GM23338 (cell line): ENCODE measurements at regions not wholly inside any gene's neighbourhood (a gene's known extent, or its start where the extent isn't known, plus 50 kb on each side); places are given as distances from the start of the nearest gene placed in this dataset.

ENCODE experiments used
- ATAC-seq: fragments of 200-7000 bp; cut with Tn5 transposase; 3 replicates; pipeline ENCODE4 v1.9.1; 2020
- DNase-seq: peaks from one replicate; pipeline ENCODE4 v3.0.0-alpha.2; 2015; ENCODE audit warnings: low spot score
- H2AFZ ChIP-seq: fragments of 200-600 bp; sonication (generic); 2 replicates; pipeline ENCODE4 v1.8.0; 2016; ENCODE audit warnings: antibody characterized with exemption, mild to moderate bottlenecking, moderate library complexity
- H3F3A ChIP-seq: fragments of 200-600 bp; sonication (generic); replicated peaks from 2 replicates; pipeline ENCODE4 v1.8.0; 2017; ENCODE audit warnings: antibody characterized with exemption, mixed run types, low read depth
- H3K27ac ChIP-seq: fragments of 200-600 bp; sonication (generic); 2 replicates; pipeline ENCODE4 v1.6.1; 2016; ENCODE audit warnings: low read depth
- H3K27me3 ChIP-seq: fragments of 200-600 bp; sonication (generic); 2 replicates; pipeline ENCODE4 v1.8.0; 2016; ENCODE audit warnings: mild to moderate bottlenecking, mixed run types, moderate library complexity; ENCODE audit not compliant: insufficient read depth
- H3K36me3 ChIP-seq: fragments of 200-600 bp; sonication (generic); 2 replicates; pipeline ENCODE4 v1.8.0; 2016; ENCODE audit warnings: mild to moderate bottlenecking; ENCODE audit not compliant: insufficient read depth
- H3K4me1 ChIP-seq: fragments of 200-600 bp; sonication (generic); 2 replicates; pipeline ENCODE4 v1.8.0; 2016; ENCODE audit warnings: mild to moderate bottlenecking, moderate library complexity; ENCODE audit not compliant: insufficient read depth
- H3K4me2 ChIP-seq: fragments of 200-600 bp; sonication (generic); 2 replicates; pipeline ENCODE4 v1.7.1; 2017; ENCODE audit warnings: mixed run types
- H3K4me3 ChIP-seq: fragments of 200-600 bp; sonication (generic); 2 replicates; pipeline ENCODE4 v1.6.1; 2016; ENCODE audit warnings: mixed run types
- H3K79me2 ChIP-seq: fragments of 200-600 bp; sonication (generic); replicated peaks from 2 replicates; pipeline ENCODE4 v1.8.0; 2017; ENCODE audit warnings: mild to moderate bottlenecking; ENCODE audit not compliant: insufficient read depth
- H3K9me2 ChIP-seq: fragments of 200-600 bp; sonication (generic); 2 replicates; pipeline ENCODE4 v1.8.0; 2017; ENCODE audit not compliant: insufficient read depth
- H4K20me1 ChIP-seq: fragments of 200-600 bp; sonication (generic); replicated peaks from 2 replicates; pipeline ENCODE4 v1.8.0; 2017; ENCODE audit warnings: mild to moderate bottlenecking; ENCODE audit not compliant: insufficient read depth
- H3K27ac Mint-ChIP-seq: 2 replicates; pipeline ENCODE4 v1.8.0; 2020; ENCODE audit warnings: inconsistent platforms, mild to moderate bottlenecking, moderate library complexity, mixed read lengths
- H3K27me3 Mint-ChIP-seq: 3 replicates; pipeline ENCODE4 v1.8.0; 2022; ENCODE audit warnings: low read depth, mild to moderate bottlenecking, moderate library complexity, mixed read lengths, inconsistent platforms; ENCODE audit not compliant: insufficient read depth, poor library complexity
- H3K36me3 Mint-ChIP-seq: 3 replicates; pipeline ENCODE4 v1.8.0; 2021; ENCODE audit warnings: low read depth, mild to moderate bottlenecking, inconsistent platforms, moderate library complexity, mixed read lengths
- H3K4me1 Mint-ChIP-seq: 3 replicates; pipeline ENCODE4 v1.8.0; 2020; ENCODE audit warnings: mild to moderate bottlenecking, inconsistent platforms, mixed read lengths
- H3K4me3 Mint-ChIP-seq: 3 replicates; pipeline ENCODE4 v1.8.0; 2021; ENCODE audit warnings: moderate library complexity, mild to moderate bottlenecking, inconsistent platforms, mixed read lengths
- H3K9me3 Mint-ChIP-seq: 3 replicates; pipeline ENCODE4 v1.8.0; 2020; ENCODE audit warnings: moderate library complexity, mild to moderate bottlenecking, inconsistent platforms, mixed read lengths
- EZH2 ChIP-seq: fragments of 200-600 bp; sonication (generic); IDR thresholded peaks from one replicate; pipeline ENCODE4 v1.8.0; 2017; ENCODE audit warnings: antibody characterized with exemption, mild to moderate bottlenecking, low read depth; ENCODE audit not compliant: unreplicated experiment
- EZH2phosphoT487 ChIP-seq: fragments of 200-600 bp; sonication (generic); IDR thresholded peaks from one replicate; pipeline ENCODE4 v1.8.1; 2018; ENCODE audit warnings: antibody characterized with exemption; ENCODE audit not compliant: unreplicated experiment
- NANOG ChIP-seq: IDR thresholded peaks from 2 replicates; pipeline ENCODE4 v1.6.1; 2016; ENCODE audit warnings: antibody characterized with exemption, borderline replicate concordance
- POLR2AphosphoS5 ChIP-seq: IDR thresholded peaks from 2 replicates; pipeline ENCODE4 v1.6.1; 2016; ENCODE audit warnings: antibody characterized with exemption, low read depth
- ZNF114 ChIP-seq: fragments of 250-450 bp; sonication (Bioruptor Pico); IDR thresholded peaks from 2 replicates; pipeline ENCODE4 v1.5.0; 2020; ENCODE audit warnings: mild to moderate bottlenecking, moderate library complexity
- ZNF331 ChIP-seq: fragments of 250-450 bp; sonication (Bioruptor Pico); IDR thresholded peaks from 2 replicates; pipeline ENCODE4 v1.5.0; 2020; ENCODE audit warnings: low read depth, mild to moderate bottlenecking, moderate library complexity
- ZNF462 ChIP-seq: fragments of 250-450 bp; sonication (Bioruptor Pico); IDR thresholded peaks from 2 replicates; pipeline ENCODE4 v1.5.0; 2020; ENCODE audit warnings: mild to moderate bottlenecking, moderate library complexity
- TF ChIP-seq, protein P1 (sequence below): IDR thresholded peaks from 2 replicates; pipeline ENCODE4 v1.6.1; 2016; ENCODE audit warnings: antibody characterized with exemption
- TF ChIP-seq, protein P2 (sequence below), 2 experiments: fragments of 200-600 bp in 1 of 2; sonication (generic) in 1 of 2; conservative IDR thresholded peaks; 2 replicates each; pipeline versions ENCODE4 v1.5.1 to v1.6.1; 2016 to 2017; ENCODE audit warnings: antibody characterized with exemption in 2 of 2, low read depth in 2 of 2, mild to moderate bottlenecking in 2 of 2, moderate library complexity in 1 of 2
- TF ChIP-seq, protein P3 (sequence below): IDR thresholded peaks from one replicate; pipeline ENCODE4 v1.6.1; 2018; ENCODE audit warnings: antibody characterized with exemption; ENCODE audit not compliant: unreplicated experiment

DNA sequence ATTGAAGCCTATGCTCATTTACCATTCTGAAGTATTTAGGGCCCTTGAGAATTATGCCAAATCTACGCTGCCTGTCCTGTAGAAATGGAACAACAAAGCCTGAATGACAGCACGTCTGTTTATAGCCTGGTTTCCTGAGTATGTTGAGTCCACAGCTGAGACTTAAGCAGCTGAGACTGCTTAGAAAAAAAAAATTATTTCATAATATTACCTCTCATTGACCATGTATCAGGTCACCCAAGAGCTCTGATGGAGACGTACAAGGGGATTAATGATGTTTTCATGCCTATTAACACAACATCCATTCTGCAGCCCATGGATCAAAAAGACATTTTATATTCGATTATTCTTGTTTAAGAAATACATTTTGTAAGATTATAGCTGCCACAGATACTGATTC, 387.2 kb upstream of the NCAM2 start:
- DNase-seq (no peak), ATAC-seq (no peak)
- no peak overlapping the region for H3K4me3 ChIP-seq
- Mint-ChIP-seq H3K27me3 (peaks cover 26% of the 10 kb centered on the region), H3K36me3 (peaks cover under 1% of the 10 kb centered on the region; the same call in 1 of the 3 replicates), H3K27ac (no peak overlapping the region), H3K9me3 (peaks cover 11% of the 10 kb centered on the region), H3K4me1 (no peaks in the 10 kb centered on the region), H3K4me3 (no peak overlapping the region)
- no peaks in the 10 kb centered on the region for H3K79me2 ChIP-seq
- H3K27ac ChIP-seq: no peak overlapping the region
- peaks cover 44% of the 10 kb centered on the region for H3K27me3 ChIP-seq
- H3K4me1 ChIP-seq: no peaks in the 10 kb centered on the region
- H3K4me2 ChIP-seq: no peak overlapping the region
- TF ChIP-seq, protein P1, sequence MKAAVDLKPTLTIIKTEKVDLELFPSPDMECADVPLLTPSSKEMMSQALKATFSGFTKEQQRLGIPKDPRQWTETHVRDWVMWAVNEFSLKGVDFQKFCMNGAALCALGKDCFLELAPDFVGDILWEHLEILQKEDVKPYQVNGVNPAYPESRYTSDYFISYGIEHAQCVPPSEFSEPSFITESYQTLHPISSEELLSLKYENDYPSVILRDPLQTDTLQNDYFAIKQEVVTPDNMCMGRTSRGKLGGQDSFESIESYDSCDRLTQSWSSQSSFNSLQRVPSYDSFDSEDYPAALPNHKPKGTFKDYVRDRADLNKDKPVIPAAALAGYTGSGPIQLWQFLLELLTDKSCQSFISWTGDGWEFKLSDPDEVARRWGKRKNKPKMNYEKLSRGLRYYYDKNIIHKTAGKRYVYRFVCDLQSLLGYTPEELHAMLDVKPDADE: no peak
- TF ChIP-seq, protein P2, sequence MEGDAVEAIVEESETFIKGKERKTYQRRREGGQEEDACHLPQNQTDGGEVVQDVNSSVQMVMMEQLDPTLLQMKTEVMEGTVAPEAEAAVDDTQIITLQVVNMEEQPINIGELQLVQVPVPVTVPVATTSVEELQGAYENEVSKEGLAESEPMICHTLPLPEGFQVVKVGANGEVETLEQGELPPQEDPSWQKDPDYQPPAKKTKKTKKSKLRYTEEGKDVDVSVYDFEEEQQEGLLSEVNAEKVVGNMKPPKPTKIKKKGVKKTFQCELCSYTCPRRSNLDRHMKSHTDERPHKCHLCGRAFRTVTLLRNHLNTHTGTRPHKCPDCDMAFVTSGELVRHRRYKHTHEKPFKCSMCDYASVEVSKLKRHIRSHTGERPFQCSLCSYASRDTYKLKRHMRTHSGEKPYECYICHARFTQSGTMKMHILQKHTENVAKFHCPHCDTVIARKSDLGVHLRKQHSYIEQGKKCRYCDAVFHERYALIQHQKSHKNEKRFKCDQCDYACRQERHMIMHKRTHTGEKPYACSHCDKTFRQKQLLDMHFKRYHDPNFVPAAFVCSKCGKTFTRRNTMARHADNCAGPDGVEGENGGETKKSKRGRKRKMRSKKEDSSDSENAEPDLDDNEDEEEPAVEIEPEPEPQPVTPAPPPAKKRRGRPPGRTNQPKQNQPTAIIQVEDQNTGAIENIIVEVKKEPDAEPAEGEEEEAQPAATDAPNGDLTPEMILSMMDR (conservative IDR thresholded peaks at IDR 0.05; ENCODE audit: low read depth in 2 of 2): no peak
- no peak for TF ChIP-seq EZH2phosphoT487
- no peak for TF ChIP-seq NANOG
- TF ChIP-seq EZH2: no peak
- TF ChIP-seq ZNF331 (CRISPR knock-in tag): no peak
- TF ChIP-seq, protein P3, sequence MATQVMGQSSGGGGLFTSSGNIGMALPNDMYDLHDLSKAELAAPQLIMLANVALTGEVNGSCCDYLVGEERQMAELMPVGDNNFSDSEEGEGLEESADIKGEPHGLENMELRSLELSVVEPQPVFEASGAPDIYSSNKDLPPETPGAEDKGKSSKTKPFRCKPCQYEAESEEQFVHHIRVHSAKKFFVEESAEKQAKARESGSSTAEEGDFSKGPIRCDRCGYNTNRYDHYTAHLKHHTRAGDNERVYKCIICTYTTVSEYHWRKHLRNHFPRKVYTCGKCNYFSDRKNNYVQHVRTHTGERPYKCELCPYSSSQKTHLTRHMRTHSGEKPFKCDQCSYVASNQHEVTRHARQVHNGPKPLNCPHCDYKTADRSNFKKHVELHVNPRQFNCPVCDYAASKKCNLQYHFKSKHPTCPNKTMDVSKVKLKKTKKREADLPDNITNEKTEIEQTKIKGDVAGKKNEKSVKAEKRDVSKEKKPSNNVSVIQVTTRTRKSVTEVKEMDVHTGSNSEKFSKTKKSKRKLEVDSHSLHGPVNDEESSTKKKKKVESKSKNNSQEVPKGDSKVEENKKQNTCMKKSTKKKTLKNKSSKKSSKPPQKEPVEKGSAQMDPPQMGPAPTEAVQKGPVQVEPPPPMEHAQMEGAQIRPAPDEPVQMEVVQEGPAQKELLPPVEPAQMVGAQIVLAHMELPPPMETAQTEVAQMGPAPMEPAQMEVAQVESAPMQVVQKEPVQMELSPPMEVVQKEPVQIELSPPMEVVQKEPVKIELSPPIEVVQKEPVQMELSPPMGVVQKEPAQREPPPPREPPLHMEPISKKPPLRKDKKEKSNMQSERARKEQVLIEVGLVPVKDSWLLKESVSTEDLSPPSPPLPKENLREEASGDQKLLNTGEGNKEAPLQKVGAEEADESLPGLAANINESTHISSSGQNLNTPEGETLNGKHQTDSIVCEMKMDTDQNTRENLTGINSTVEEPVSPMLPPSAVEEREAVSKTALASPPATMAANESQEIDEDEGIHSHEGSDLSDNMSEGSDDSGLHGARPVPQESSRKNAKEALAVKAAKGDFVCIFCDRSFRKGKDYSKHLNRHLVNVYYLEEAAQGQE: no peak
- no peak for TF ChIP-seq POLR2AphosphoS5
- no peak for TF ChIP-seq ZNF114
- TF ChIP-seq ZNF462 (CRISPR knock-in tag): no peak
- H3K36me3 ChIP-seq: no peaks in the 10 kb centered on the region
- H3F3A ChIP-seq: no peaks in the 10 kb centered on the region
- no peaks in the 10 kb centered on the region for H3K9me2 ChIP-seq
- H2AFZ ChIP-seq: no peak overlapping the region
- H4K20me1 ChIP-seq: no peaks in the 10 kb centered on the region
